Globus pallidus (tissue), 1 donor: ENCODE measurements at regions not wholly inside any gene's neighbourhood (a gene's known extent, or its start where the extent isn't known, plus 50 kb on each side); places are given as distances from the start of the nearest gene placed in this dataset.
"Not testable (repeated sequence)": the region's sequence is repeated elsewhere in the genome, so short reads cannot be mapped to it uniquely, and the experiment has no call there.

Experiments used
- DNase-seq: peaks from one replicate; pipeline ENCODE4 v3.0.0-alpha.2; 2015; ENCODE audit warnings: low spot score

DNA sequence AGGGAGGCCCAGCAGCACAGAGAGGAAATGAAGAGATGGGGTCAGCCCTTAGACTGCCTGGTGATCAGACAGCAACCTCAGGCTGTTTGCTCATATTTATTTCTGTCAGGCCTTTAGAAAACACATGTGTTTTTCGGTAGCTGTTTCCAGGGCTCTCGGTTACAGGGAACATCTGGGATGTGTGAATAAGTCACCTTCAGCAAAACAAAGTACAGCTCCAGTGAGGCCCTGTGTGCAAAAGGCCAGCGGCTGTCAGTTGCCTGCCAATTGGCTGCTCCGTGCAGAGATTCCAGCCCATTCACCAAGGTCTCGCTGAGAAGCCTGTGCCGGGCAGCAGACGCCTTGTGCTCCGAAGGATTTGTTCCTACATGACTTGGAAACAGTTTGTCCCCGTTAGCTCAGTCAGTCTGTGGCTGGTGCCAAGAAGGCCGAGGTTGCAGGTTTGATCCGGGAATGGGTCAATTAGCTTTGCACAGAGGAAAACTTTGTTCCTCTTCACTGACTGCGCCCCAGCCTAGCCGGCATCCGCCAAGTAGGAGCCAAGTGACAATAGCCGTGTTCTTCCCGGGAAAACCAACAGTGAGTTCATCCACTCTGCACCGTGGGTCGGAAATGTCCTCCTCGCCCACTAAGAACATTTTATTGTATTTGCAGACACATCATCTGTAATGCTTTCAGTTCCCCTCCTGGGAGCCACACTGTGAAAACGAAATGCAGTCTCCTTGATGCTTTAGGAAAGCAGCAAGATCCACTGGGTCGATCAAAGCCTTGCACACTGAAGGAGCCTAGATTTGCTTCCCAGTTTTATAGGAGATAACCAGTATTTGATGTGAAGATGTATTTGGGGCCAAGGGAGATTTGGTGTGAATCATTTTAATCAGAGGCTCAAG, 315.4 kb upstream of the CDYL start:
- peak; percentile 75 for DNase-seq

- no peak for DNase-seq
These were observed 316.2 kb upstream of the CDYL start for GRCh38 chr6:4459996-4460395.

- DNase-seq, result no peak
These were observed 317.2 kb upstream of the CDYL start for GRCh38 chr6:4459032-4459431.

- no peak for DNase-seq
These were observed 316.3 kb upstream of the ECI2 start for GRCh38 chr6:4451718-4452117.

DNA sequence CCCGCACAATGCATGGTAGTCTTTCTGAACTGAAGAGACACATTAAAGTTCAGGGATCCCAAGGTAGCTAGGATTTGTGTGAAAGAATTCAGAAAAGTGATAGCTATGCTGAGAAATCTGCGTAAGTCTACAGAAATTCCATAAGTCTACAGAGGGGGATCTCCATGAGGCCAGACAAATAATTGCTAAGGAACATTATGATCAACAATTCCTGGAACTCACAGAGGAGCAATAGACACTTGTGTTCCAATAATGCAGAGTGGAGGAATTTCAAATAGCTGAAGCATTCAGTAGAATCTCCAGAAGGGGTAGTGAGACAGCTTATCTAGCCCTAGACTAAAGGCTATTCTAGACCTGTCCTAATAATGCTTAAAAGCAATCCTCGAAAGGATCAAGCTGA, 315.7 kb upstream of the ECI2 start:
- no peak for DNase-seq

DNA sequence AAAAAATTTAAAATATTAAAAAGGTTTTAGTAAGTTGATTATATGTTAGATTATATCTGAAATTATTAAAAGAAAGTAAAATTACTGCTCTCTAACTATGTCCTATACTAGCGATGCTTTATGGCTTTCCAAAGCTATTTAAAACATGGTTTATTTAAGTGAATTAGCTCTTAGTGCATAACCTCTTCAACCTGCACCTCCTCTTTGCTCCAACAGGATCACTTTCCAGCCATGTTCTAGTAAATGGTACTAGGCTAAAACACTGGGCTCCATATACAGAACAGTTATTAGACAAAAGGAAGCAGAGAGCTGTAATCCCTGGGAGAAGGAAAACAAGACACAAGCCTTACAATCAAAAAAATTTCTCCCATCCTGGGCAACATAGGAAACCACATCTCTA, 314.9 kb upstream of the ECI2 start:
- DNase-seq, result no peak

DNA sequence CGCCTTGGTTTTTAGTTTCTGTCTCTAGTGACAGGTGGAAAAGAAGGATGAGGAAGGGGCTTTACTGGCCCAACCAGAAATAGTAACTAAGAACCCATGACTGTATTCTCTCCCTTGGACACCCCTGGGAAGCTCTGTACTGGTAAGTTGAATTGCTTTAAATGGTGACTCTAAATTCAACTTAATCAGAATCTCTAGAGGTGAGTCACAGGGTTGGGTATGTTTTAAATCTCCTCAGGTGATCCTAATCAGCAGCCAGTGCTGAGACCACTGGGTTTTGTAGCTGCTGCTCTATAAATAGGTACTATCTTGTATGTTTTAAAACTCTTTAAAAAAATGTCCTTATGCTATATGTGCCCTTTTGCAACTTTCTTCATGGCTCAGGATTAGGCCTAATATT, 314.0 kb upstream of the ECI2 start:
- DNase-seq, result no peak

DNA sequence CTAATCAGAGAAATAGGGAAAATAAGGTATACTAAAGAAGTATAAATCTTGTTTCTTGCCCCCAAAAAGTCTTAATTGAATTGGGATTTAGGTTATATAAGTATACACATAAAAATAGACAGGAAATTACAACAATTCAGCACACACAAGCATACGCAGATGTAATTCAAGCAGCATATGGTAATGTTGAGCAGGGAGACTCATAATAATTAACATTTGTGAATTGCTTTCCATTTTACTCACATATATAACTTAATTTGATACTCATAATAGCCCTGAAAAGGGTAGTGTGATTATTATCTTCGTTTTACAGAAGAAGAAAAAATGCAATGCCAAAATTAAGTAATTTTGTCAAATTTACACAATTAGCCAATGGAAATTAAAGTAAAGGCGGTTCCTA, 313.5 kb upstream of the ECI2 start:
- no peak for DNase-seq

DNA sequence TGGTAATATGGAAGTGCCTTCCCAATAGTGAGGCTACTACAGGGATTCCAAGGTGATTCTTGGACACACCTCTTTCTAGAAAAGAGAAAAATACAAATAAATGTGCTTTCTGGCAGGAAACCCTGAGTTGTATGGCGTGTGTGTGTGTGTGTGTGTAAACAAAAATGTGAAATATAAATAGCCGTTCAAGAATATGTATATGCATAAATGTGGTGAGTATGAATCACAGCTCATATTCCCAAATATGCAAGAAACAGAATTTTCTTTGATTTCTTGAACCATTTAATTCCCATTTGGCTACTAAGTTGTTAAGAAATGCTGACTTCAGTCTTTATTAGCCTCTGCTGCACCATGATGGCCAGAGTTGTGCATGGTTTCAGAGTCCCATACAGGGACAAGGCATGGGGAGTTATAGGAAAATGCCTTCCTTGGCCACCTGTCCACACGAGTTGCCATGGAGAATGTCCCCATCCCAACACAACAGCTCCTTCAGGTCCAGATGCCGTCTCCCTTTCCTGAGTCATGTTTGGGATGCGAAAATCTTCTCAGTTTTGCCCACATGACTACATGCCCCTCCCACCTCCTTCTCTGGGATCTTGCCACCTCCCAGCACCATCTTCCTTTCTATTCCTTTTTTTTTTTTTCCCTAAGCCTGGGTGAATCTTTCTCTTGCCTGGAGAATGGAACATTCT, 312.4 kb upstream of the ECI2 start:
- no peak for DNase-seq

DNA sequence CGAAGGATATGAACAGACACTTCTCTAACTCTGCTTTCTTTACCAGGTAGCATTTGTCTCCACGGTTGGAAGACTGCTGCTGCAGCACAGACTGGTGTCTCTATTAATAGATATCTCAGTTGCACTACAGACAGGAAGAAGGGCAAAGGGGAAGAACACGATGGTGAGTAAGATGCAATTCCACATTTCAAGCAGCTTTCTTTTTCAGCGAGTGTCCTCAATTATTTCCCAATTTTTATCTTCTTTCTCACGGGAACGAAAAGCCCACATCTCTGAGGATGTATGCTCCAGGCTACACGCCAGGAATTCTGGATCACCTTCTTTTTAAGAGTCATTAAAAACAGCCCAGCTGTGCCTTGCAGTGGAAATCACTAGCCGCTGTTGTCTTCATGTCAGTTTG, 311.6 kb upstream of the ECI2 start:
- DNase-seq, result peak; percentile 25

GRCh38 chr6:4441981-4442434, 306.6 kb upstream of the ECI2 start:
- no peak for DNase-seq

DNA sequence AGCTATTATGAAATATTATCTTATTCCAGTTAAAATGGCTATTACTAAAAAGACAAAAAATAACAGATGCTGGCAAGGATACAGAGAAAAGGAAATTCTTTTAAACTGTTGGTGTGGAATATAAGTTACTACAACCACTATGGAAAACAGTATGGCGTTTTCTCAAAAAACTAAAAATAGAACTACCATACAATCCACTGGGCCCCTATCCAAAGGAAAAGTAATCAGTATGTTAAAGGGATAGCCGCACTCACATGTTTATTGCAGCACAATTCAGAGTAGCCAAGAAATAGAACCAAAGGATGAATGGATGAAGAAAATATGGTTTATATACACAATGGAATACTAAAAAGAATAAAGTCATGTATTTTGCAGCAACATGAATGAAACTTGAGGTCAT, 303.8 kb upstream of the ECI2 start:
- no peak for DNase-seq

GRCh38 chr6:4437342-4437741, 302.0 kb upstream of the ECI2 start:
- no peak for DNase-seq

DNA sequence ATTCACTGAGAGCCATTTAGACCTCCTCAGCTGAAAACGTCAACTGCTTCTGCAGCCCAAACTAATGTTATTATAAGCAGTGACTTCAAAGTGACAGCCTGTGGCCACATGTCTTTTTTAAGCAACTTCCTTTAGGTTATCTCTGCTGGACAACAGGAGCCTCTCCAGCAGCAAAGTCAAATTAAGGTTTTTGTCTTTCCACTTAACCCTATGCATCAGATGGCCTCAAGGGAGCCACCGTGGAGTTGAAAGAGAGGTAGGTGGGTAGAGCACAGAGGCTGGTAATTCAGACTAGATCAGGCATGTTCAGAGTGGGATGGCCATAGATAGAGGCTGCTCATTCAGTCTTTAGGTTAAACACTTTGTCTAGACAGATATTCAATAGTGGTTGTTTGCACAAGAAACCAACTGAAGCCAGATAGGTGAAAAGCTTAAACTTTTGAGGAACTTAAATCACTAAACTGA, 300.6 kb upstream of the ECI2 start:
- DNase-seq, result no peak

DNA sequence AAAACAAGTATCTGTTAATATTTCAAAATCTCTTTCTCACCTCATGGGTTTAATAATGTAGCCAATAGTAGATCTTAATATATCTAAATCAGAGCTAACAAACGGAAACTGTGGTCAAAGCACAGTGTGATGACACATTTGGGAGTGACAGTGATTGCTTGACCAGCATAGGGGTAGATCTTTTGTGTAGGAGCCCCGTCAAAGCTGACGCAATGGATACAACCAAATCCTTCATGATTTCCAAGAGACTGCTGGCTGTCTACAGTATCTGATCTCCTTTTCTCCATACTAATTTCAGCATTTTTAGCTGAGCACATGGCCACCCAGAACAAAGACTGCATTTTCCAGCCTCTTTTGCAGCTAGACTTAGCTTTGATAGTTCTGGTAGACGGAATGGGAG, 299.3 kb upstream of the ECI2 start:
- no peak for DNase-seq

DNA sequence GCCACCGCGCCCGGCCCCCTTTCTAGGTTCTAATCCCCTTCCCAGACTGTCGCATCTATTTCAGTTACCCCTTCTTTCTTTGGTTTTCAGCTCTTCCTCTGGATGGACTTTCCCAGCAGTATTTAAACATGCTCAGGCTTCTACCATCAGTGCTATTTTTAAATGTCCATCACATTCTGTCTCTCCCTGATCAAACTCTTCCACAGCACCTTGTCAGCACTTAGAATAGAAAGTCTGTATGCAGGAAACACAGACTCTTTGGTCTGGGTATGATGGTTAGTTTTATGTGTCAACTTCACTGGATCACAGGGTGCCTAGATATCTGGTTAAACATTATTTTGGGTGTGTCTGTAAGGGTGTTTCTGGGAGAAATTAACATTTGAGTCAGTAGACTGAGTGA, 297.8 kb upstream of the ECI2 start:
- DNase-seq, result no peak

DNA sequence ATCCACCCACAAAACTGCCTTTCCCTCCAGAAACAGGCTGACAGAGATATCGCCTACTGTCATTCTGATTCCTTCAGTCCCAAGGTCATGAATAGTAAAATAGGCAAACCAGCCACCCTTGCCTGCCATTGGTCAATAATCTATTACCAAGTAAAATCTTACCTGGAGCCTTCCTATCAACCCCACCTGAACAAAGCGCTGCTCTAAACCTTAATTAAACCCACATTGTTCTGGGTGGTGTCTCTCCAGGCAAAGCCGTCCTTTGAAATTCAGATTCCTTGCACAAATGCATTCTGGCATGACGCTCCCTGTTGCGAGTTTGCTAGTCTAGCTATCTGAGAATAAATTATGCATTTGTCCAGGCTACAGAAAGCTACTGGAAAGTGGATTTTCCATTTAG, 291.6 kb upstream of the ECI2 start:
- DNase-seq, result no peak

DNA sequence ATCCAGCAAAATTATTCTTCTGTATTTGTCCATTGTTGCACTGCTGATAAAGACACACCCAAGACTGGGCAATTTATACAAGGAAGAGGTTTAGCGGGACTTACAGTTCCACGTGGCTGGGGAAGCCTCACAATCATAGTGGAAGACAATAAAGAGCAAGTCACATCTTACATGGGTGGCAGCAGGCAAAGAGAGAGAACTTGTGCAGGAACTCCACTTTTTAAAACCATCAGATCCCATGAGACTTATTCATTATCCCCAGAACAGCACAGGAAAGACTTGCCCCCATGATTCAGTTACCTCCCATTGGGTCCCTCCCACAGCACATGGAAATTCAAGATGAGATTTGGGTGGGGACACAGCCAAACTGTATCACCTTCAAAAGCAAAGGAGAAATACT, 286.5 kb upstream of the ECI2 start:
- DNase-seq, result no peak

- no peak for DNase-seq
These were observed 284.9 kb upstream of the ECI2 start for GRCh38 chr6:4420160-4420865.

- no peak for DNase-seq
These were observed 280.2 kb upstream of the ECI2 start for GRCh38 chr6:4415549-4415948.

GRCh38 chr6:4414078-4414477, 278.7 kb upstream of the ECI2 start:
- not testable (repeated sequence) for DNase-seq

DNA sequence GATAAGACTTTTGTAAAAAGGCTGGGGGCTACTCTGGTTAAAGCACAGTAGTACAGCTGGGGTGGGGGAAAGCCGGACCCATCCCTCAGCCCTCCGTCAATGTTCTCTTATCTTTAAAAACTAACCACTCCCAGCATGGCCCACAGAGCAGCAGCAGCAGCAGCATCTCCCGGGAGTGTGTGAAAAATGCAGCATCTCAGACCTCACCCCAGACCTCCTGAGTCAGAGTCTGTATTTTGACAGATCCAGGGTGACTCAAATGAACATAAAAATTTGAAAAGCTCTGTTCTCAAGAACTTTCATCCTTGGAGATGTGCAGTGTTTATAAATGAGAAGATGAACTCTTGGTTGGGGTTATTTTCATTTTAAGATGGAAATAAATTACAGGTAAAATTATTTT, 277.7 kb upstream of the ECI2 start:
- no peak for DNase-seq

DNA sequence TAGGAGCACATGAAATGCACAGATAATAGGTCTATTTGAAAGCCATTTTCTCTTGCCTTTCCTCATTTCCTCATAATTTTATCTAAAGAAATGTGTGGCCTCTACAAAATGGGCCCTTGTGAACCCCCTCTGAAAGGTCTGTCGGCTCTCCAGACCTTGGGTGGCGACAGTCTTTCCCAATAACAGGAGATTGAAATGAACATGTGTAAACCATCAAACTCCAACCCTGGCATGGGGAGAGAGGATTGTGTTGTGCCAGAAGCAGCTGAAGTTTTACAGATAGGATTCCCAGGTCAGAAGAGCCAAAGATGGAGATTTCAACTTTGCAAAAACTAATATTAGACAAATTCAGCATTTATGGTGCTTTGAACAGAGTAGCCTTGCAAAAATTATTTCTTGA, 277.1 kb upstream of the ECI2 start:
- no peak for DNase-seq
